Activated CD4-positive, alpha-beta T cell treated with anti-CD3 and anti-CD28 coated beads for 48 hours (primary cell): ENCODE measurements at regions not wholly inside any gene's neighbourhood (a gene's known extent, or its start where the extent isn't known, plus 50 kb on each side); places are given as distances from the start of the nearest gene placed in this dataset.

Experiments used
- DNase-seq: peaks from one replicate; pipeline ENCODE4 v3.0.0-alpha.2; 2020

DNA sequence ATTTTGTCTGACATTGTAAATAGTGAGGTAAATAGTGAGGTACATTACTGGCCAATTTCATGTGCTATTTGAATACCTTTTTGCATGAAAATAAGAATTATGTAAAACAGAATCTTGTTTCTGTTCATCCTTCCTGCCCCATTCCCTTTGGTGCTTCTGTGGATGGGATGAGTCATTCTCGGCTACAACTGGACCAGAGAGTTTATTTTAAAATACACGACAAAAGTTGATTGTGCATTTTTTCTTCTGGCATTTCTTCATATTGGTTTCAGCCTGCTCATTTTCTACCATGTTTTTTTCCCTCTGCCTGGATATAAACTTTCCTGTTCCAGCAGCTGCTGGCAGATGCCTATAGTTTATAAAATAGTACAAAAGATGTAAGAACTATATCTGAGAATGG is 107.5 kb downstream of the CYSLTR2 start:
- DNase-seq = no peak

DNA sequence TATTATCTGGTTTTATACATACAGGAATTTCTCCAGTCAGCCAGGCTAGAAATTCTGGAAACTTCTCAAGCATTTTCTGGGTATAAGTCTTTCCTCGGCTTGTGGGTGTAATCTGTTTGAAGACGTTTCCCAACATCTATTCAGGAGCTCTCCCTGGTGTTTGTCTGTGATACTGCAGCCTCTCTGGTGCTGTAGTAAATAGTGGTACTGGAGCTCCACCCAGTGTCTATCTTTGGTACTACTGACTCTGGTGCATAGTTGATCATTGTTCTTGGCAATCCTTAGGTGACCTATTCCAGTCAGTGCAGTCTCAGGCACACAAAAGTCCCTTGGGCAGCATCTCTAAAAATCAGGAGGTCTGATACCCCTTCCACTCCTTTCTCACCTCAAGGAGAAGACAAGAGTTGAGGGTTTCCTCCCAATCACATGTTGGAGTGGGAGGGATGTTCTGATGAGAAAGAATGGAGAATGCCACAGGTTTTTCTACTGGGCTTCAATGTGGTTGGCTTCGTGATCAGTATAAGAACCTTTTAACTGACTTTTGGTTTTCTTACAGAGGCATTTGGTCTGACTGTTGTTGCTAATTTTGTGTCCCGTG is 115.5 kb downstream of the CYSLTR2 start:
- peak; percentile 88 for DNase-seq

DNA sequence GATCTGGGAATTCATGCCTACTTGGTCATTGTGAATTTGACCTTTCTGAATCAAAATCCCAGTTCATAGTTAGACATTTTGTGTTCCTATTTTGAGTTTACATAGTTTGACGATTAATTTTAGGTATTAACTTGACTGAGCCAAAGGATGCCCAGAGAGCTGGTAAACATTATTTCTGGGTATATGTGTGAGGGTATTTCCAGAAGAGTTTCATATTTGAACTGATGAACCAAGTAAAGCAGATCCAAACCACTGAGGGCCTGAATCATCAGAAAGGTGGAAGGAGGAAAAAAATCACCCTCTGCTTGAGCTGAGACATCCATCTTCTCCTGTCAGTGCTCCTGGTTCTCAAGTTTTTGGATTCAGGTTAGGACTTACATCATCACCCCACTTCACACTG is 116.6 kb downstream of the CYSLTR2 start:
- DNase-seq = no peak

DNA sequence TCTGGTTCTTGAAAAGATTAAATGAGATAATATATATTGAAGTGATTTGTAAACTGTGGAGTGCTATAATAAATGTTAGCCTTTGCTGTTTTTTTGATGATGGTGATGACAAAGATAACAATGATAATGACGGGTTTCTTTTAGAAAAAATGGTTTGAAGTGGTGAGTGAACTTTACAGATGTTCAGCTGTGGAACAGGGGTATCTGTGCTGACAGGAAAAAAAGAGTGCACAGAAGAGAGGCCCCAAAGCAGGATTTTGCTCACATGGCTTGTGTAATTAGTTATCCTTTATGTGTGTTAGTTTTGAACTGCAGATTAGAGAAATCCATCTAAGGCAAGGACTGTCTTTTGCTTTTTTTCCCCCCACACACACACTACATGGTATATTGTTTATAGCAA is 119.2 kb downstream of the CYSLTR2 start:
- DNase-seq = no peak

DNA sequence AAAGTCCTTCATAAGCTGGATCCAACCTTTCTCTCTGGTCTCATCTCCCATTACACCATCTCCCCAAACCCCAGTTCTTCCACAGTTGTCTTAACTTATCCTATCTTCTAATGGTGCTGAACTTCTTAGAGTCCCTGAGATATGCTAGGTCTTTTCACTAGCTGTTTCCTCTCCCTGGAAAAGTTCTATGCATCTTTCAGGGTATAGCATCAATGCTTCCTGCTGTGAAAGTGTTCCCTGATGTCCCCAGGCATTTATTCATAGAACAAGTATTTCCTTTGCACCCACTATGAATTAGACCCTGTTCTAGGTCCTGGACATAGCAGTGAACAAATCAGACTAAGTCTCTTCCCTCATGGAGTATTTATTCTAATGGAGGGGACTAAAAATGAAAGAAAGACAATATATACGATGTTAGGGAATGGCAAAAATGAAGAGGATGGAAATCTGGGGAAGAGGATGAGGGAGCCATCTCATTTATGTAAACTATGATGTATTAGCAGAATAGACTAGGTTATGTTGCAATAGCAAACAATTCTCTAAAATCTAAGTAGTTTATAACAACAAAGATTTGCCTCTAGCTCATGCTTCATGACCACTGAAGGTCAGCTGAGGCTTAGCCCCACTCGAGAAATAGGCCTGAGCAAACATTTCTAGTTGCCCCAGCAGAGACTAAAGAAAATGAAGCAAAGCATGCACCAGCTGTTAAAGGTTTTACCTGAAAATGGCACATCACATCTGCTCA is 120.0 kb downstream of the CYSLTR2 start:
- DNase-seq = no peak

DNA sequence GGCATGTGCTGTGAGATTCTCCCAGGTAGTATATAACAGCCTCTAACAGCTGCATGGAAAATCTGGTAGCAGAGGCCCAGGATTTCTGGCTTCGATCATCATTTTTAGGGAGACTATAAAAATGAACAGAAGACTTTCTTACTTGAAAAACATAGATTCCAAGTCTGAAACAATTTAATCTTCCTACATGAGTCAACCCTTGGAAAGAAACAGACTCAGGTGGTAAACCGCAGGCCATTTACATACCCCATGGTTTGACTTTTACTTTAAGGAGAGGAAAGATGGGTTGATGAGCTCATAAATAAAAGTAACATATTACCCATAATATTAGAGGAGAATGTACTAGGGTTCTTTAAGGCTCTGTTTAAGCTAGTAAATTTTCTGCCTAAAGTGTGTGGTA is 121.6 kb downstream of the CYSLTR2 start:
- no peak for DNase-seq

DNA sequence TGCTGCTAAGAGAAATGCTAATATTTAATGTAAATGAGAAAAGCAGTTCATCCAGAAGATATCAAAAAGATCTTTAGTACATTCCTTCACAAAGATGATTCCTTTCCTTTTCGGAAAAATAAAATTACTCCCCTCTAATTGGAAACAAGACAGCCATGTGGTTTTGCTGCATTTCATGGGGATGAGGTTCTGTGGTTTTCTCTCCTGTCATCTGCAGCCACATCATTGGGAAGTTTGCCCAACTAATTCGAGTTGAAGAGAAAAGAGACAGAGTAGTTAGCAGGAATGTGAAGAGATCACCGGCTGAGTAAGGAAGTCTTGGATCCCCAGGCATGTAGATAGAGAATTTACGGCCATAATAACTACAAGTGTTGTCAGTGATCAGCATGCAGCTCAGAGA is 122.1 kb downstream of the CYSLTR2 start:
- no peak for DNase-seq

DNA sequence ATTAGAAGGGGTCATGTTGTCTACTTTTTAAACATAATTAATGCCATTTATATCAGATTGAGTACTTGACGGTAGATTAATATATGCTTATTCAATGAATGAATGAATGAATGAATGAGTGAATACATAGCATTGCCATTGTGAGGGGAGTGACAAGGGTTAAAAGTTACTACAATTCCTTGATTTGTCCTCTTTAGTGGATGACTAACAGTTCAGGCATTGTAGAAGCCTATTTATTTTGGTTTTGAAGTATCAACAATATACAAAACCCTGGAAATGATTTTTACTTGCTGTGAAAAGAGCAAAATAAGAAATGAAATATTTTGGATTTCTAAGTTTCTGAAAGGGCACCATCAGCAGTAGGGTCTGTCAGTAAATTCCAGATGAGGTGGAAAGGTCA is 122.7 kb downstream of the CYSLTR2 start:
- no peak for DNase-seq

DNA sequence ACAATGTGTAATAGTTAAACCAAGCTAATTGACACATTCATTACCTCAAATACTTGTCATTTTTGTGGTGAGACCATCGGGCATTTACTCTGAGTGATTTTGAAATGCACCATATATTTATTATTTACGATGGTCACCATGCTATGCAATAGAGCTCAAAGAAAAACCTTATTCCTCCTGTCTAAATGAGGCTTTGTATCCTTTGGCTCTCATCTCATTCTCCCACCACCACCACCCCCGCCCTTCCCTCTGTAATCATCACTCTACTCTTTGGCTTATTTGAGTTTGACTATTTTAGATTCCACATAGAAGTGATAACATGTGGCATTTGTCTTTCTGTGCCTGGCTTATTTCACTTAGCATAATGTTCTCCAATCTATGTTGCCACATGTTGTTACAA is 124.9 kb downstream of the CYSLTR2 start:
- no peak for DNase-seq

DNA sequence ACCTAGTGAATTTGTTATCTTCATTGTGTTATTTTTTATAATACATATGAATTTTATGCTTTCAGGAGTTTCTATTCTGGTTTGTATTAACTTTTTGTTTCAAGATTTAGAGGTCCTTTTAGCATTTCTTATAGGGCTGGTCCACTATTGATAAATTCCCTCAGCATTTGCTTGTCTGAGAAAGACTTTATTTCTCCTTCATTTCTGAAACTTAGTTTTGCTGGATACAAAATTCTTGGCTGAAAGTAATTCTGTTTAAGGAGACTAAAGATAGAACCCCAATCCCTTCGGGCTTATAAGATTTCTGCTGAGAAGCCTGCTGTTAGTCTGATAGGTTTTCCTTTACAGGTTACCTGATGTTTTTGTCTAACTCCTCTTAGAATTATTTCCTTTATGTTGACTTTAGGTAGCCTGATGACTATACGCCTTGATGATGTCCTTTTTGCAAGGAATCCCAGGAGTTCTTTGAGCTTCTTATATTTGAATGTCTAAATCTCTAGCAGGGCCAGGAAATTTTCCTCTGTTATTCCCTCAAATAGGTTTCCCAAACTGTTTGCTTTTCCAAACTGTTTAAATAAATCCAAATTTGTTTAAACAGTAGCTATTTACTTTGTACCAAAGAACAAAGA is 127.1 kb downstream of the CYSLTR2 start:
- no peak for DNase-seq

DNA sequence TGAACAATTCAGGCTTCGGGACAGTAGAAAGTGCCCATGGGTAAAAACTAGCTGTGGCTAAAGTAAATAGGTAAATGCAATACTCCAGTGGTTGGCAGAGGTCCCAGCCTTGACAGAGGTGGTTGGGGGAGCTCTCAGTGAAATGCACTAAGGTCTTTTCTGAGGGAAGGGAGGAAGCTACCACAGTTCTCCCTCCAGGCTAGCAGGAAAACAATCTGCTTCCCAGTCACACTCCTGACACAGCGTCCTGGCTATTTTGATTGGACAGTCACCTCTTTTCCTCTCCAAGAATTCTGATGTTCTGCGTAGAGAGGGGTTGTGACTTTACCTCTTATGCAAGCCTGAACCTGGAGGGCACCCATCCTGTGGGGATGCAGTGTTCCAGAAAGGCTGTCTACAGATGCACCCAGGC is 128.7 kb downstream of the CYSLTR2 start:
- no peak for DNase-seq

DNA sequence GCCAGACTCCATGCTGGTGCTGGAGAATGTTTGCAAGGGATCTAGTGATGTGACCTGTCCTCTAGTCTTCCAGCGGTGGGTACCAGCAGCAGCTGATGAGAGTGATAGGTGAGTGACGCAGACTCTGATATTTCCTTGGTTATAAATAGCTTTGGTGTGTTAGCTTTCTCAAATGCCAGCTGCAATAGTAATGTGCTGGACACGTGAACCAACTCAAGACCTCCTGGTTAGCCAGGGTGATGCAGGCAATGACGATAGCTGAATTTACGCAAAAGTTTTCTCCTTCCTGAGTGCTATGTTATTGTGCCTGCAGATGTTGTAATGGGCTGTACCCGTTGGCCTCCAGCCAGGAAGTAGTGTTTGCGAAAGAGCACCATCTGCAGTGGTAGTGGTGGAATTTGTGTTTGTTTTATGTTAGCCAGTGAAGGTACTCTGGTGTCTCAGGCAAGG is 129.5 kb downstream of the CYSLTR2 start:
- DNase-seq = no peak

DNA sequence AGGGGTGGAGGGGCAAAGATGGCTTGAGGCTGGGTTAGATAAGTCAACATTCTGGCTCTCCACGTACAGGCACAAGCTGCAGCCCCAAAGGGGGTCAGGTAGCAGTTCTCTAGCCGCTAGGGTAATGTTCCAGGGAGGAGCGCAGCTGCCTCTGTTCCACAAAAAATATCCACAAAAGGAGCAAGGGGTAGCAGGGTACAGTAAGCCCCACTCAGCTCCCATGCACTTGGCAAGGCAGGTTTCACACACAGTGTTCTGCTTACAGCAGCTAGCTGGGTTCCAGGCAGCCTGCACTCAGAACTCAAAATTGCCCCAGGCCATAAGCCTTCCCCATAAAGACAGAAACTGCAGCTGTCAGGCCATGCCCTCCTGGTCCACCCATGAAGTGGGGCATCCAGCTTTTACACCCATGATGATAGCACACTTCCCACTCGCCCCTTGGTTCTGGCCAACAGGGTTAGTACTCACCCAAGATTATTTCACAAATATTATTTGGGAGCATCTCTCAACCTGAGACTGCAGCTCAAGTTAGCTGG is 130.0 kb downstream of the CYSLTR2 start:
- DNase-seq = no peak

DNA sequence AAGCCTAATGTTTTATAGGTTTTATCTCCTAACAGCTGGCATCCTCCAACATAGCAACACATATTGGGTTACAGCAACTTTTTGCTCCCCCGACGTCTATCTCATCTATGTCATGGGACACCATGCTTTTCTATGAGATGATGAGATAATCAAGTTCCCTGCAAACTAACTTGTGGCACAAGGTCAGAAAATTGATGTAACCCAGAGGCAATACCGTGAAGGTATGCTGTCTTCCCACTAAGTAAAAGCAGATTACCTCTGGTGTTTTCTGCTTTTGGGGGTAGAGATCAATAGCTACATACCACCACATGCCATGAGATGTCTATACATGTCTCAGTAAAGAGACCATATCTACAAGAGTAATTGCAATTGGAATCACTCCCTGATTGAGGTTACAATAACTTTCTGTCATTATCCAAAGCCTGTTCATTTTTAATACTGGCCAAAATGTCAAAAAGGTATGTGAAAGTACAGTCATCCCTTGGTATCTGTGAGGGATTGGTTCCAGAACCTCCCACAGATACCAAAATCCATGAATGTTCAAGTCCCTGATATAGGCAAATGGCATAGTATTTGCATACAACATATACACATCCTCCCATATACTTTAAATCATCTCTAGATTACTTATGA is 131.3 kb downstream of the CYSLTR2 start:
- no peak for DNase-seq

DNA sequence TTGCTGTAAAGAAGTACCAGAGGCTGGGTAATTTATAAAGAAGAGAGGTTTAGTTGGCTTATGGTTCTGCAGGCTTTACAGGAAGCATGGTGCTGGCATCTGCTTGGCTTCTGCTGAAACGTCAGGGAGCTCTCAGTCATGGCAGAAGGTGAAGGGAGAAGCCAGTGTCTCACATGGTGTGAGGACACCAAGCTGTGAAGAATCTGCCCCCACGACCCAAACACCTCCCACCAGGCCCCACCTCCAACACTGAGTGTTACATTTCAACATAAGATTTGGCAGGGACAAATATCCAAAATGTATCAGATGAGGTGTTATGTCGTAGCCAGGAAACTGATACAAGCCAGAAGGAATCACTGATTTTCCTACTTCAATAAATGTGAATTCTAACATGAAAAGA is 136.5 kb downstream of the CYSLTR2 start:
- no peak for DNase-seq

DNA sequence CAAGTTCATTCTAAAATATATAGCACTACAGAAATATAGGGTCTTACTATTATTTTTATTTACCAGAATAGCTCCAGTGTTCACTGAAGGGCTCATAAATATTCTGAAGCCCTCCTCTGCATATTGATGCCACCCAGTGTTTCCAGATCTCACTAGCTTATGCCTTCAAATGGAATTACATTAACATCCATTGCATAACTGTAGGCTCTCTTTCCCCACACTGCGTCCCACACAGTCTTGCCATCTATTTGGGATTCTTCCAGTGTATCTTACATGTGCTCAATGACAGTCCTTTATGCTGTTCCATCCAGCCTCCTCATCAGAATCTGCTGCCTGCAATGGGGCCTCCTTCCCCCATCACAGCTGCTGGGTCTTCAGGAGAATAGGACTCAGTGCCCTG is 137.2 kb downstream of the CYSLTR2 start:
- no peak for DNase-seq

DNA sequence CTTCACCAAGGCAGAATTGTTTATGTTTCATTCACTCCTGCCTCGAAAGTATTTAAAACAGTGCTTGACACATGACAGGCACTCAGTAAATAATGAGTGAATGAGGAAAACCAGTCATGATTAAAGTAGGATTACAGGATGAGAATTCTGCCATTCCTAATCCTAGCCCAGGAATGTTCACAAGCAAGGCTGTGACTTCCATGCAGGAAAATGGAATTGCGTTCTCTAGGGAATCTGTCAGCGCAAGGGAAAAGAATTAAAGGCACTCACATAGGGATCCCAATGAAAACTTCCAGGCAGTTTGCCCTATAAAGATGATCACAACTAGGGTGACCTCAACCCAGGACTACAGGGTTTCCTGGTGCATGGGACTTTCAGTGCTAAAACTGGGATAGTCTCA is 143.4 kb downstream of the CYSLTR2 start:
- no peak for DNase-seq

DNA sequence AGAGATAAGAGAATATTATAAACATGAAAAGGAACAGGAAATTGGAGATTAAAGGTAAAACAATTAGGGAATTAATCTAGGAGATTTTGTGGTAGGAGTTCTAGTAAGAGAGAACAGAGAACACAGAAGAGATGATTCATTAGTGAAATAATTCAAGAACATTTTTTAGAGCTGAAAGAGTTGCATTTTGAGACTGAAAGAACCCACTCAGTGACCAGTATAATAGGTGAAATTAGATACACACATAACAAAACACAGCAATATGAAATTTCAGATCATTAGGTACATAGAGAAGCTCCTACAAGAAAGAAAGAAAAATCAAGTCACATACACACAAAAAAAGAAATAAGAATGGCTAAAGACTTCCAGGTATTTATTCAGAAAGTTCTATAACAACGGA is 144.0 kb downstream of the CYSLTR2 start:
- no peak for DNase-seq

DNA sequence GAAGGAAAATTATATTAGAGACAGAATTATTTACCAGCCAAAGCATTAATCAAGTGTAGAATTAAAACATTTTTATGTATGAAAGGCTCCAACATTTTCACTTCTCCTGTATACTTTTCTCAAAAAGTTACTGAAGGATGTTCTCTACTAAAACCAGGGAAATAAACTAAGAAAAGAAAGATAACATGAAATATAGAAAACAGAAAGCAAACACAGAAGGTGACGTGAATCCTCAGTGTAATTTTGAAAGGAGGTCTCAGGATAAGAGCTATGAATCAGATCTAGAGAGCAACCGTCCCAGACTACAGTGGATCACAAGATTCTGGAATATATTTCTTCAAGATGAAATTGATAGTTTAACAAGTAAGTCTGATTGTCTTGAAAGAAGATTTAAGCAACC is 144.5 kb downstream of the CYSLTR2 start:
- no peak for DNase-seq

DNA sequence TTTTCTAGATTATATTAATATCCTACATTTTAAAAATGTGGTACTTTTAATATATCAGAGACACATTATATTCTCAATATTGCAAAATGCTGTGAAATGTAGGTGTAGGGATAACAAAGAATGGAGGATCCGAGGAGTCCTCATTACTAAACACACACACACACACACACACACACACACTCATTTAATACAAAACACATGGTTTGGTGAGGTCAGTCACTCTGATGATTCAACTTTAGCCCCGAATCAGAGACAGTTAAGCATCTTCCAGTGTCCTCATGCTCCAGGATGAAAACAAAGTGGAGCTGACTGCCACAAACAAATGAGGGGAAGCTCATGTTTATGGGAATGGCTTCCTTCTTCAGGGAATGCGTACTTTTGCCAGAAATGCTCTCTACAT is 147.5 kb downstream of the CYSLTR2 start:
- no peak for DNase-seq

DNA sequence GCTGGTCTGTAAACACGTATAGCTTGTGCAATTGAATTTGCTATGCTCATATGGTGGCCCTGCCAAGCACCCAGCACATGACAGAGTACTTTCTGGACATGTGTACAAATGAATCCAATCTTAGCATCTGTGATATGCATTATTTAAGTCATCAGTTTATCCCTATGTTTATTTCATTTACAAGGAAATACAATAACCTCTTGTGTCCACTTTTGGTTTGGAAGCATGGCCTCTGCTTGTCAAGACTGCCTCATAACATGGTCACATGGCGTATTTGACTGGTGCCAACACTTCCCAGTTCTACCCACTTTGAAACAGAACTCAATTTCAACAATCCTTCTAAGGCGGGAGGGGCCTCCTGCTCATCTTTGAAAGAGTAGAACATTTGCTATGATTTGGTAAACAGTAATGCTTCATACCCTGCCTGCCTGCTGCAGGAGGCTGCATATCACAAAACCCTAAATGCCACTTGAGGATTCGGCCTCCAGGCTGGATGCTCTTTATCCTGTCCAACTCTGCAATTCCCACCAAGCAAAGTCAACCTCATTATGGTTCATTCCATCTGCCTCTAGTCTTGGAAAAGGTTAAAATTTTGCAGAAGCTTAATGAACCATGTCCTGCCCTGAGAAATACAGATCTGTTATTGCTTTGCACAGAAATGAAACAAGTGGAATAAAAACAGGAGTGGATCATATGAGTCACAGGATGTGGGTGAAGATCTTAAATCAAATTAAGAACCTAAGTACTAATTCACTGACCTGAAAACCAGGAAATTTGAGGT is 151.3 kb downstream of the CYSLTR2 start:
- DNase-seq = no peak

DNA sequence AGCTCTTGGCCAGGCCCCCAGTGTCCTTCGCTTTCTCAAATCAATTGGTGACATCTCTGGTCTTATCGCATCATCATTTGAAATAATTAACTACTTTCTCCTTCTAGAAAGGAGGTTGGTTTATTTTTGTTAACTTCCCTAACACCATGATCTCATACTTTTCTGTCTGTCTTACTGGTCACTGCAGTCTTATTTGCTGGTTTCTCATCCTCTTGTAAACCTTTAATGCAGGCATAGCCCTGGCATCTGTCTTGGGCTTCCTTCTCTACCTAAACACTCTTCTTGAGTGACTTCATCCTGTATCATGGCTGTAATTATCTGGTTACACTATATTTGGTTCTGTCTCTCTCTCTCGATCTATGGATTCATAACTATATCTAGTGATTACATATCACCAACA is 152.8 kb downstream of the CYSLTR2 start:
- DNase-seq = no peak

DNA sequence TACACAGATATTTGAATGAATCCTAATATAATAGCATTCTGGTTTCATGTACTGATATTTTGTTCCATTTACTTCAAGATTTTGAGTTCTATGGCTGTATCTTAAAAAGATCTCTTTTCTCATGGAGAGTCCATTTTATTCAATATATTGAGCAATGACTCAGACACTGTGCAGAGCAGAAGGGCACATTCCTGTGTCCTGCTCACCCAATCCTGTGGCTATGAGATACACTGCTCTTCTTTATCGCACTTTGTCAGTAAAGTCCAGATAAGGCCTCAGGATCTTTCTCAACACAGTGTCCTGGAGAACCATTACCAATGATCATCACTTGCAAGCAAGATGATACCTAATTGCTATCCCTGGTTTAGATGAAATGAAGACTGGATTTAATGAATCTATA is 155.0 kb downstream of the CYSLTR2 start:
- DNase-seq = no peak
